ENCODE measurements at regions not wholly inside any gene's neighbourhood (a gene's known extent, or its start where the extent isn't known, plus 50 kb on each side); places are given as distances from the start of the nearest gene placed in this dataset.

DNA sequence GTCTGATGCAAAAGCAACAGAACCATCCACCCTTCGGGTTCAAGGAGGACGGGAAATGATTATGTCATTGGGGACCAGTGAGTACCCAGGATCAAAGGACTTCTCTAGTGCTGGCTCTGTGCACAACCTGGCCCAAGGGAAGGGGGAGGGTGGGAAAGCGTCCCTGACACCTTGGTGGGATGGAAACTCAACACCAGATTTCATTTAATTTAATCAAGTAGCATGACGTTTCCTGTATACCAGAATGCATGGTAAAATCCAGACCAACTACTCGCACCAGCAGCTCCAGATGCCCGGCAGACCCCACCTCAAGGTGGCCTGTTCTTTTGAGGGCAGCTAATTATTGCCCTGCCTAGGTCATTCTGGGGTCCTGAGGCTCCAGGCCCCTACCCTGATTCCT is 385.1 kb downstream of the CADM1 start:
- FAIRE-seq (no peak), DNase-seq (ENCODE audit: low read depth) (no peak)
- no peaks in the 10 kb centered on the region for H3K27me3 ChIP-seq (ENCODE audit: insufficient read depth, low read length)
- H3K4me1 Mint-ChIP-seq (ENCODE audit: low read depth, unreplicated experiment): peaks cover 5% of the 10 kb centered on the region
- H3K27me3 Mint-ChIP-seq (ENCODE audit: low read depth, unreplicated experiment): peaks cover 27% of the 10 kb centered on the region
- H3K27ac ChIP-seq (ENCODE audit: low read depth, low read length): no peak overlapping the region
- no peak overlapping the region for H3K27ac Mint-ChIP-seq (ENCODE audit: unreplicated experiment)
- H3K9me3 ChIP-seq (ENCODE audit: insufficient read depth, low read depth, low read length): no peaks in the 10 kb centered on the region
- H3K79me2 ChIP-seq (ENCODE audit: insufficient read depth, low read length): no peaks in the 10 kb centered on the region
- H3K9ac ChIP-seq (ENCODE audit: low read length): no peak overlapping the region
- H3K4me1 ChIP-seq (ENCODE audit: insufficient read depth, low read length): no peaks in the 10 kb centered on the region
- H3K36me3 ChIP-seq (ENCODE audit: insufficient read depth, low read length): no peaks in the 10 kb centered on the region
- no peaks in the 10 kb centered on the region for H3K36me3 Mint-ChIP-seq (ENCODE audit: low read depth, unreplicated experiment)
- no peak for TF ChIP-seq EZH2 (IDR thresholded peaks at IDR 0.05; ENCODE audit: insufficient read depth, low read length)
- TF ChIP-seq, protein P1, sequence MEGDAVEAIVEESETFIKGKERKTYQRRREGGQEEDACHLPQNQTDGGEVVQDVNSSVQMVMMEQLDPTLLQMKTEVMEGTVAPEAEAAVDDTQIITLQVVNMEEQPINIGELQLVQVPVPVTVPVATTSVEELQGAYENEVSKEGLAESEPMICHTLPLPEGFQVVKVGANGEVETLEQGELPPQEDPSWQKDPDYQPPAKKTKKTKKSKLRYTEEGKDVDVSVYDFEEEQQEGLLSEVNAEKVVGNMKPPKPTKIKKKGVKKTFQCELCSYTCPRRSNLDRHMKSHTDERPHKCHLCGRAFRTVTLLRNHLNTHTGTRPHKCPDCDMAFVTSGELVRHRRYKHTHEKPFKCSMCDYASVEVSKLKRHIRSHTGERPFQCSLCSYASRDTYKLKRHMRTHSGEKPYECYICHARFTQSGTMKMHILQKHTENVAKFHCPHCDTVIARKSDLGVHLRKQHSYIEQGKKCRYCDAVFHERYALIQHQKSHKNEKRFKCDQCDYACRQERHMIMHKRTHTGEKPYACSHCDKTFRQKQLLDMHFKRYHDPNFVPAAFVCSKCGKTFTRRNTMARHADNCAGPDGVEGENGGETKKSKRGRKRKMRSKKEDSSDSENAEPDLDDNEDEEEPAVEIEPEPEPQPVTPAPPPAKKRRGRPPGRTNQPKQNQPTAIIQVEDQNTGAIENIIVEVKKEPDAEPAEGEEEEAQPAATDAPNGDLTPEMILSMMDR (IDR thresholded peaks at IDR 0.05; ENCODE audit: insufficient read depth, low read depth, low read length): no peak
- no peaks in the 10 kb centered on the region for H4K20me1 ChIP-seq (ENCODE audit: insufficient read depth, low read length)
- H3K9me3 Mint-ChIP-seq (ENCODE audit: unreplicated experiment): no peaks in the 10 kb centered on the region
- no peak overlapping the region for H2AFZ ChIP-seq (ENCODE audit: low read depth, low read length)
- H3K4me3 Mint-ChIP-seq (ENCODE audit: unreplicated experiment): no peak overlapping the region
- no peak overlapping the region for H3K4me3 ChIP-seq (ENCODE audit: insufficient read depth, low read depth, low read length)
- no peak overlapping the region for H3K4me2 ChIP-seq (ENCODE audit: low read length)

Data from astrocyte (in vitro differentiated cells and primary cell).